NCI-H446 treated with DMSO at 0.1 percent for 48 hours (cell line): ENCODE measurements at regions not wholly inside any gene's neighbourhood (a gene's known extent, or its start where the extent isn't known, plus 50 kb on each side); places are given as distances from the start of the nearest gene placed in this dataset.
A peak's percentile ranks its signal among the peaks of the same experiment; 100 is the strongest.

Experiments used
- DNase-seq: peaks from one replicate; lab custom pipeline; 2025; lab: John Stamatoyannopoulos, UW

- DNase-seq = no peak
These were observed 985.8 kb downstream of the REEP3 start for GRCh38 chr10:64506963-64507362.

DNA sequence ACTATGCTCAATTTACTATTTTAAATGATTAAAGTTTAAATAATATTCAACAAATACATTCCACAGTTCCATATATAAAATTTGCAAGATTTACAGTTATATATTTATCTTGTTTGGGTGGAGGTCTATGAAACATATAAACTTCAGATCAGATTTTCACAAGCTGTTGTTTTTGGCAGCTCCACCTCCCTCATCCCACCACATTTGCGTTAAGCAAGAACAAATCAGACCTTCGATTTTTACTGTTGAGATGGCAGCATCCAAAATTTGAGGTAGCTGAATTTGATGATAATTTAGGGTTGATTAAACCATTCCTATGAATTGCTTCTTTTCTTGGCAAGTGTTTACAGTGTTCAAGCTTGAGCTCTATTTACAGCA lies 986.4 kb downstream of the REEP3 start:
- no peak for DNase-seq

- no peak for DNase-seq
These were observed 986.9 kb downstream of the REEP3 start for GRCh38 chr10:64508029-64508661.

DNA sequence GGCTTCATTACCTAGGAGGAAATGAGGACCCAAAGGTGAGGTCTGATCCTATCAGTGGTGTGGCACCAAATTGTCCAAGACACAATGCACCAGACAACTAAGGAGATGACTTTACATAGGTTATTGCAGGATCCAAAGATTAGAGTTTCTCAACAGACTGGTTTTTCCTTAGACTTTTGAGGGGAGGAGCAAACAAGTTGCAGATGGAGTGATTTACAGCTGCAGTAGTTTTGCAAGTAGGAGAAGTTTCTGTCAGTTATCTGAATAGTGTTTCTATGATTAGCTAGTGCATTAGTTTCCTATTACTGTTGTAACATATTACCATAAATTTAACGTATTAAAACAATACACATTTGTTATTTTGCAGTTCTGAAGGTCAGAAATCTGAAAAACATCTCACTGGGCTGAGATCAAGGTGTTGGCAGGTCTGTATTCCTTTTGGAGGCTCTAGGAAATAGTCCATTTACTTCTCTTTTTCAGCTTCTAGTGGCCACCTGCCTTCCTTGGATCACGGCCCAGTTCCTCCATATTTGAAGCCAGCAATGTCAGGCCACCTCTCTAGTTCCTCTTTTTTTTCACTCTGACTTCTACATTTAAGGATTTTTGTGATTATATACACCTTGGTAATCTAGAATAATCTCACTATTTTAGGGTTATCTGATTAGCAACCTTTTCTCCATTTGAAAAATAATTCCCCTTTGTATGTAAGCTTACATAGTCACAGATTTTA lies 994.9 kb downstream of the REEP3 start:
- no peak for DNase-seq

DNA sequence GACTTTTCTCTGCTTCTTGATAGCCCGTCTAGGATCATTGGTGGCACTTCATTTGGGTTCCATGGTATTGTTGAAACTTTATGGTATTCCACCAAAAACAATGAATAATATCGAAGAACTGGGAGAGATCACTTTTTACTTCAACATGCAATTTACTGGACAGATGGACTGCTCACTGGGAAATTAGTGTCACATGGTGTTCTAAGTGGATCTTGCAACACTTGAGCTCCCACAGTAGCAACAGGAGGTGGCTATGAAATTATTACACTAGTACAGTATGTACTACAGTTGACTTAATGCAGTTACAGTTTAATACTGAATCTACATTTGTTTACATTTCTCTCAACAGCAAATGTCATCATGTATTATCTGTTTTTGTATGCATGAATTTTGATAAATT lies 997.3 kb downstream of the REEP3 start:
- peak; percentile 6 for DNase-seq

DNA sequence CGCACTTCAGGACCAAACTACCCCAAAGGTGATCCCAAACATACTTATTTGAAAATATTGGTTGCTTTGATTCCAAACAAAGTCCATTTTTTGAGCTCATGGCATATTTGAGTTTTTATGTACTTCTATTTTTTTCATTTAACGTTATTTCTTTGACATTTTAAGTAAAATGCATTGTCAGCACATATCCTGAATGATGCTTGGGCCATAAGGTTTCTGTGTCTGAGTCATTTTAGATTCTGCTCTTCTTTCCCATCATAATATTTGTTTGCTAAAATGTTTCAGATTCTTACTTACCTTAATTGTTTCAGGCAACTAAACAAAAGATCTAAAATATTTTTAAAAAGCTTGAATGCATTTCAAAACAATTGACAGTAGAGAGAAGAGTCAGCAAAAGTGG lies 998.2 kb downstream of the REEP3 start:
- no peak for DNase-seq

DNA sequence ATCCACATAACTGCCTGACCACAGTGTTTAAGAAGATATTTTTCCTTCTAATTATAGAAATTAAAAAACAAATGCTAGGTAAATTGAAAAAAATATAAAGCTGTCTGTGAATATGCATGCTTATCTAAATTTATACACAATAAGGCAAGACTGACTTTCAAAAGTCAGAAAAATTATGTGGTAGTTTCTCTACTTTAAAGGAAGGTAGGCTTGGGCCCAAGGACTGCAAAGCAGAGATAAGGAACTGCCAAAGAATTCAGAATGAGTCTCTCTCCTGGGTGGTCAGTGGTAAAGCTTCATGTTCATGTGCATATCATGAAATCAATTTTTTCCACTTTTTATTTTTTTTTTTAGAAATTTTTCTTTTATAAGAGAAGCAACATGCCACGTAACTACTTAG lies 998.6 kb downstream of the REEP3 start:
- no peak for DNase-seq

DNA sequence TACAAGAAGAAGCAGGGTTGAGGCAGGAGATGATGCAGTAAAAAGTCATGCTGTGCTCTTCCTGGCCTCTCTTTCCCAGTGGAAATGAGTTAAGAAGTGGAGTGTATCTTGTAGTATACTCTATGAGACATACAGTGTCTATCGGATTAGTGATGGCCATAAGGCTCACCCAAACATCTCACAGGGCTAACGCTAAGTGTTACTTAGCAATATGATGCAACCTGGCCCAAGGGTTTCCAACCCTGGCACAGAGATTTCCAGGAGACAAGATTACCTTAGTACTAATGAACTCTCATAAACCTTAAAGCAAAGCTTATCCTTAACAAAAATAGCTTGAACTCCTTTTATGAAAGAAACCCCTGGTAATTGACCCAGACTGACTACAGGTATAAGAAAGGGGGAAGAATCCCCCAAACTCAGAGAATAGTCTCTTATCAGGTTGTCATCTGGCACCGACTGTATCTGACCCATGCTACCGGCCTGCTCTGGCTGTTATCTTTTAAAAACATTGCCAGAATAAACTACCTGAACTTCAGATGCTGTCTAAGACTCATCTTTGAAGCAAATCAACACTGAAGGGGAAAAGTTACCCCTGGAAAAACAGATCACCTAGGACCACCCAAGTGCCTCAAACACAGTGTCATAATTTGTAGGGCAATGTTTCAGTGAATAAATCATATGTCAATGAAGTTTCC lies 1002.0 kb downstream of the REEP3 start:
- DNase-seq = no peak

GRCh38 chr10:64528294-64529002 lies 1007.2 kb downstream of the REEP3 start:
- DNase-seq = no peak

- no peak for DNase-seq
These were observed 1007.8 kb downstream of the REEP3 start for GRCh38 chr10:64529003-64529350.

DNA sequence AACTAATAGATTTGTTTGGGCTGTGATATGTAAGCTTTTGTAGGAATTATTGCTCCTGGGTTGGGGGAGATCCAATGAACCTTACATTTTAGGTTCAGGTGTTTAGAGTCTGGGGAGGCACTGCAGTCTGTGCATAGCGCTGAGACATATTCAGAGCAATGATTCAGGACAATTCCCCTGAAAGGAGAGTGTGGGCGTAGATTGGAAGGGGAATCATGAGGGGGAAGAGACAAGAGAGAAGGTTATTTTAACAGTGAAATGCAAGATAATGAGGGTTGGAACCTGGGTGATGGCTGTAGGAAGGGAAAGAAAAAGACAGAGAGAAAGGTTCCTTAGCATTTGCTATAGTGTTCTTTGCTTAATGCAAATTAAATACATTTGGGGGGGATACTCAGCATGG lies 1013.4 kb downstream of the REEP3 start:
- DNase-seq = no peak

GRCh38 chr10:64535131-64535867 lies 1014.1 kb downstream of the REEP3 start:
- no peak for DNase-seq

DNA sequence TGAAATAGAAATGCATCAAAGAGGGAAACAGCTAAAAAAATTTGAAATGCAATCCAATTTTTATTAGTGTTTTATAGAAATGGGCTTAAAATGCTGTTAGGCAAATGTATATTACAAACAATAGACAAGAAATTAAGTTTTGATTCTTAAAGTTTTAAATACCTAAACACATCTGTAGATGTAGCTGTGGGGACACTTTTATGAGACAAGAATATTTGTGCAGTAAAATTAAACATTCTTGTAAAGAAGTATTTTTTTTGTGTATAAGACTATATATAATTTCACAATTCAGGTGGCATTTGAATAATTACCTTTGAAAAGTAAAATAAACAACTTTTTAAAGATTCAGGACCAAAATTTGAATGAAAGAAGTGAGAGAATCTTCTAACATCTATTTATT lies 1015.9 kb downstream of the REEP3 start:
- no peak for DNase-seq

- no peak for DNase-seq
These were observed 1016.7 kb downstream of the REEP3 start for GRCh38 chr10:64537928-64538327.

- peak; percentile 1 for DNase-seq
These were observed 1024.9 kb downstream of the REEP3 start for GRCh38 chr10:64546073-64546472.

DNA sequence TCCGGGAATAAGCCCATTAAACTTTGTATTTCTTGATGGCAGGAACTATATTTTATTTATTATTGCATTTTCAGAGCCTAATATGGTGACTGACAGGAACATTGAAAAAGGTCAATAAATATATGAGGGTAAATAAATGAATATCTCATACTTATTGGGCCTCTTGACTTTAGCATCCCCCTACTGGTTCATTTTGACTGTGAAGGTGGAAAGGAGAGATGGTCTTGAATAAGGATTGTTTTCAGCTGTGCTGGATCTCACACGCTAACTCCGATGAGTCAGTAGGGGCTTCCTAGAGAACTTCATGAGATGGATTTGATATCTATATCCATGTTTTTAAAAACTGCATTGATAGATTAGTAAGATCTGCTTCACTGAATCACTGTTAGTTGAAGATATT lies 1026.0 kb downstream of the REEP3 start:
- DNase-seq = no peak

- DNase-seq = no peak
These were observed 1034.5 kb downstream of the REEP3 start for GRCh38 chr10:64555666-64556065.

DNA sequence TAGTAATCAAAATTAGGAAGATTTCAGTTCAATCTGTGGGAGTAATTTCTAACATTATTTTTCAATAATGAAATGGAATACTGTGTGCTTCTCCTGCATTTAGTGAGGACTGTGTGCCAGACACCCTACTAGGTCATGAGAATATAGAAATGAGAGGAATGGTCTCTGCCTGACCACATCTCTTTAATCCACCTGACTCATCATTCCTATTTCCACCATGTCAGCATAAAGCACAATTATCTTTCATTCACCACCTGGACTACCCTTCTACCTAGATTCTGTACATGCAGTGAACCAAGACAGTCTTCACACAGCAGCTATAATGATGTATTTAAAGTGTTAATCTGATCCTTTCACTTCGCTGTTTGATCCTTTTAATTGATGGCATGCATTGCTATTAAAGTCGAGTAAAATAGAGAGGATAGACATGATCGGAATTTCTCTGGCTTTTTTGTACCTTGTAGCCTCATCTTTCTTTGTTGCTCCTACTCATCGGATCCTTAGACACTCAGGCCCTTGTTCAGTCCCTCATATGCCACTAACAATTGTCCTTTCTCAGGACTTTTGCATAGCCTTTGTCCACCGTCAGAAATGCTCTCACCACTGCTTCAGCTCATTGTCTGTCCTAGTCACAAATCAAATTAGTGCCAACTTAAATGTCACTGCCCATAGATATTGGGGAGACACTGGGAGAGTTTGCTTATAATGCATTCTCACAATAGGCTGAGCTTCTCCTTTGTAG lies 1037.1 kb downstream of the REEP3 start:
- no peak for DNase-seq

DNA sequence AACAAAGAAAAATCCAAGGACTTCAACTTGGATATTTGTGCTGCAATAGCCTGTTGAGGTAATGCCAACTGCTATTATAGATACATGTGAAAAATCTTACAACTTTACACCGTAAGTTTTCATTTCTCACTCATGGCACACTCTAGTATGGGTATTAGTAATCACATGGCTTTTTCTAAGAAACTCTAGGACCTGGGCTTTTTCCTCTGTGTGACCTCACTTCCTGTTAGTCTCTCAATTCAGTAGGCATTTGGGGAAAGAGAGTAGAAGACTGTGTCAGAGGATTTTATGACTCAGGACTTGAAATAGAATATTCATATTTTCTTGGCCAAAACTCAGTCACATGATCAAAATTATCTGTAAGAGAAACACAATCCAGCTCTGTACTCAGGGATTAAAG lies 1049.9 kb downstream of the REEP3 start:
- no peak for DNase-seq

DNA sequence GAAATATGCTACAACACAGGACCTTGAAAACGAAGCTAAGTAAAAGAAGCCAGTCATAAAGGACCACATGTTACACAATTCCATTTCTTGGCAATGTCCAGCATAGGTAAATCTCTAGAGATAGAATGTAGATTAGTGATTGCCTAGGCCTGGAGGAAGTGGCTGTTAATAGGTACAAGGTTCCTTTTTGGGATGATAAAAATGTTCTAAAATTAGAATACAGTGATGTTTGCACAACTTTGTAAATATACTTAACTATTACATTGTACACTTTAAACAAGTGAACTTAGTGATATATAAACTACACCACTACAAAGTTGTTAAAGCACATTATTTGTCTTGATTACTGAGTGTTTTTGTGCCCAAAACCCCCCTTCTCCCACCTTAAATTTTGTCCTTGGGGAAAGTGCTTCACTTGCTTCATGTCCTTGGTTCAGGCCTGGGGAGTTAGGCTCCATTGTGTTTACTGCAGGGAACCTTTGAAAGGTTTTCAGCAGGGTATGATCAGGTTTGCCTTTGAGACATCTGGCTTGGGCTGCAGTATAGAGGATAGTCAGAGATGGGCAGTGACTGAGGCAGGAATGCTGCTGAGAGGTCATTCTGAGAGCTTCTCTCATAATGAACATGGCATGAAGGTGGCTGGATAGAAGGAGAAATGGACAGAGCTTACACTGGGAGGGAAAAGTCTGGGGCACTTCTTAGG lies 1052.6 kb downstream of the REEP3 start:
- DNase-seq = no peak

DNA sequence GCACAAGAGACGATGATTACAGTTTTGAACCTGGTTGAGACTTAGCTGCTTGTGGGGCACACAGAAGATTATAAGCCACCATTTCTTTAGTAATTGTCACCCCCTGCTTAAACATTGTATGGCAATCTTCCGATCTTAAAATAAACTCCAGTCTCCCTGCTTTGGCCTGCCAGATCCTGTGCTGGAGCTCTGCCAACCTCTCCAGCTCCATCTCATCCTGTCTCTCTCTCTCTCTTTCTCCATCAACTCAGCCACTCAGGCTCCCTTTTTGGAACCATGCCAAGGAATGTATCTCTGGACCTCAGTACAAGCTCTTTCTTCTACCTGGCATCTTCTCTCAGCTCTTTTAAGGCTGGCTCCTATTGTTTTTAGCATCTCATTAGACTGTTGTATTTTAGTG lies 1053.2 kb downstream of the REEP3 start:
- peak; percentile 38 for DNase-seq
